Endothelial cell of umbilical vein (primary cell): ENCODE measurements at regions not wholly inside any gene's neighbourhood (a gene's known extent, or its start where the extent isn't known, plus 50 kb on each side); places are given as distances from the start of the nearest gene placed in this dataset.

Source experiments
- EZH2 ChIP-seq: IDR thresholded peaks from 2 replicates; pipeline ENCODE4 v1.6.1; 2012; ENCODE audit warnings: borderline replicate concordance, low read depth, mild to moderate bottlenecking, moderate library complexity, low read length, inconsistent platforms; ENCODE audit not compliant: severe bottlenecking
- JUN ChIP-seq: IDR thresholded peaks from 2 replicates; pipeline ENCODE4 v1.6.1; 2011; ENCODE audit warnings: borderline replicate concordance, low read depth; ENCODE audit not compliant: insufficient read length, insufficient read depth
- MYC ChIP-seq: IDR thresholded peaks from one replicate; pipeline ENCODE4 v1.6.1; 2011; ENCODE audit warnings: mild to moderate bottlenecking, low read depth, low read length
- POLR2A ChIP-seq: IDR thresholded peaks from 2 replicates; pipeline ENCODE4 v1.6.1; 2012; ENCODE audit warnings: low read depth, mild to moderate bottlenecking, control low read depth, low read length
- POLR2AphosphoS5 ChIP-seq: IDR thresholded peaks from 2 replicates; pipeline ENCODE4 v1.6.1; 2012; ENCODE audit warnings: low read depth, mild to moderate bottlenecking, control low read depth, low read length, moderate library complexity; ENCODE audit not compliant: insufficient read depth
- TF ChIP-seq, protein P1 (sequence below), 2 donors: IDR thresholded peaks; 1 replicate in 1 of 2; 2 replicates in 1 of 2; pipeline ENCODE4 v1.5.1; 2011; ENCODE audit warnings: low read length in 2 of 2, mild to moderate bottlenecking in 2 of 2, moderate library complexity in 2 of 2, control low read depth in 1 of 2, inconsistent platforms in 1 of 2, low read depth in 1 of 2; ENCODE audit not compliant: insufficient read depth in 1 of 2; ENCODE audit errors: extremely low read depth in 1 of 2
- TF ChIP-seq, protein P2 (sequence below): IDR thresholded peaks from 2 replicates; pipeline ENCODE4 v1.6.1; 2011; ENCODE audit not compliant: insufficient read depth, insufficient read length

GRCh38 chrX:39988496-39988895 lies 109.3 kb downstream of the BCOR start:
- TF ChIP-seq, protein P1, sequence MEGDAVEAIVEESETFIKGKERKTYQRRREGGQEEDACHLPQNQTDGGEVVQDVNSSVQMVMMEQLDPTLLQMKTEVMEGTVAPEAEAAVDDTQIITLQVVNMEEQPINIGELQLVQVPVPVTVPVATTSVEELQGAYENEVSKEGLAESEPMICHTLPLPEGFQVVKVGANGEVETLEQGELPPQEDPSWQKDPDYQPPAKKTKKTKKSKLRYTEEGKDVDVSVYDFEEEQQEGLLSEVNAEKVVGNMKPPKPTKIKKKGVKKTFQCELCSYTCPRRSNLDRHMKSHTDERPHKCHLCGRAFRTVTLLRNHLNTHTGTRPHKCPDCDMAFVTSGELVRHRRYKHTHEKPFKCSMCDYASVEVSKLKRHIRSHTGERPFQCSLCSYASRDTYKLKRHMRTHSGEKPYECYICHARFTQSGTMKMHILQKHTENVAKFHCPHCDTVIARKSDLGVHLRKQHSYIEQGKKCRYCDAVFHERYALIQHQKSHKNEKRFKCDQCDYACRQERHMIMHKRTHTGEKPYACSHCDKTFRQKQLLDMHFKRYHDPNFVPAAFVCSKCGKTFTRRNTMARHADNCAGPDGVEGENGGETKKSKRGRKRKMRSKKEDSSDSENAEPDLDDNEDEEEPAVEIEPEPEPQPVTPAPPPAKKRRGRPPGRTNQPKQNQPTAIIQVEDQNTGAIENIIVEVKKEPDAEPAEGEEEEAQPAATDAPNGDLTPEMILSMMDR (IDR thresholded peaks at IDR 0.05; ENCODE audit: extremely low read depth in 1 of 2, insufficient read depth in 1 of 2, low read depth in 1 of 2, low read length in 2 of 2), result no peak
- TF ChIP-seq POLR2A (no peak), EZH2 (no peak), MYC (no peak), JUN (no peak), POLR2AphosphoS5 (no peak)
- TF ChIP-seq, protein P2, sequence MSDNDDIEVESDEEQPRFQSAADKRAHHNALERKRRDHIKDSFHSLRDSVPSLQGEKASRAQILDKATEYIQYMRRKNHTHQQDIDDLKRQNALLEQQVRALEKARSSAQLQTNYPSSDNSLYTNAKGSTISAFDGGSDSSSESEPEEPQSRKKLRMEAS, result no peak
